NAMALWA (cell line): ENCODE measurements at regions not wholly inside any gene's neighbourhood (a gene's known extent, or its start where the extent isn't known, plus 50 kb on each side); places are given as distances from the start of the nearest gene placed in this dataset.
"Not testable (repeated sequence)": the region's sequence is repeated elsewhere in the genome, so short reads cannot be mapped to it uniquely, and the experiment has no call there.

Experiments used
- DNase-seq: peaks from one replicate; pipeline ENCODE4 v3.0.0-alpha.2; 2015; ENCODE audit warnings: low spot score

DNA sequence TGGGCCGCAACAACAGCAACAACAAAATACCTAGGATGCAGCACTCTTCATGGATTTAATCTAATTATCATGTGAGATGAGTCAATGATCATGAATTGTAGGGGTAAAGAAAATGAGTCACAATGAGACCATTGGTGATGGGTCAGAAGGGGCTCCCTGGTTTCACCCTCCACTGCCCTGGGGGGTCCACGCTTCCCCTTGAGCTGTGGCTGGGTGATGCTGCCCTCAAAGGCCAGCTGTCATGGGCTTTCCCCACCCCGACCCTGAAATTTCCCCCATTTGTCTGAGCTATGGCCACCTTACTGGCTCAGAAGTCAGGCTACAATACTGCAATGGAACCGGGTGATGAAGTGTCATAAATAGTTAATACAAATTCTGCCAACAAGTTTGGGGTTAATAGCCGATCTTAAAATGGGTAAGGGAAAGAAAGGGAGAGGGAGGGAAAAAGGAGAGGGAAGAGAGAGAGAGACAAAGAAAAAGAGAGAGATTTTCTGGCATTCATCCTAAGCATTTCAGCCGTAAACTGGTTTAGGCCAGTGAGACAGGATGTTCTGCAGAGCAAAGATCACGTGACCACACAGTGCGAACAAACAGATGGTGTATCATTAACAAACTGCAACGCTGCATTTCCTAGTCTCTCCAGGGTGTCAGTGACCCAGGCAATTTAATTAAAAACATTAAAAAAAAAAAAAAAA is 143.4 kb upstream of the ERRFI1 start:
- DNase-seq, result peak; percentile 55

DNA sequence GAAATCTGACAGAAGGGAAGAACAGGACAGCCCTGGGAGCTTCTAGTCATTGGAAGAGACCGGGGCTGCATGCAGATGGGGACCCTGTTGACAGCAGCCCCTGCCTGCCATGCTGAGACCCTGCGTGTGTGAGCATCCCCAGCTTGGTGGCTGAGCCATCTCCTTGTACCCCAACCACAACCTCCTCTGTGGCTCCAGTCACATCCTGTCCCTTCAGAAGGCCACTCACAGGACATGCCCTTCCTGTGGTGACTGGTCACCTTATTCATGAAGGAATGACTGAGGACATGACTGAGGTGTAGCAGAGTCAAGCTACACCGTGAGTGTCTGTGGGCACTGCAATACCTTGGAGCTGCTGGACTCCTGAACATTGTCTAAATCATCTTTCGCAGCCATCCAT is 141.8 kb upstream of the ERRFI1 start:
- DNase-seq, result no peak

DNA sequence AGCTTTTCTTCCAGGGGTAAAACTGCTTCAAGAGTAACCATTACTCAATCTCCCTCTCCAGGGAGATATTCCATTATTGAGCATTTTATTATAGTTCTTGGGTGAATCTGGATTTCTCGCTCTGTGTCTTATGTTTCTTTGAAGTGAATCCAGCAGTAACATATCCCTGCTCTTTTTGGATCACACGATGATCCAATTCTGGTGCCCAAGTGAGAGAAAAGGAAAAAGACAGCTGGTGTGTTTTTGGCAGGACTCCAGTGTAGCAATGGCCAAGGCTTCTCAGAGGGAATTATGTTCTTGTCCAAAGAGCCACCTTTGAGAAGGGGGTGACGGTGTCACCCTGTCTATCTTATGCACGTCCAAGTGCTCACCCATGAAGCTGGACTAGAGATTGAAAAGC is 140.3 kb upstream of the ERRFI1 start:
- DNase-seq, result no peak

- peak; percentile 40 for DNase-seq
Measured at GRCh38 chr1:8165595-8166360, 139.7 kb upstream of the ERRFI1 start.

DNA sequence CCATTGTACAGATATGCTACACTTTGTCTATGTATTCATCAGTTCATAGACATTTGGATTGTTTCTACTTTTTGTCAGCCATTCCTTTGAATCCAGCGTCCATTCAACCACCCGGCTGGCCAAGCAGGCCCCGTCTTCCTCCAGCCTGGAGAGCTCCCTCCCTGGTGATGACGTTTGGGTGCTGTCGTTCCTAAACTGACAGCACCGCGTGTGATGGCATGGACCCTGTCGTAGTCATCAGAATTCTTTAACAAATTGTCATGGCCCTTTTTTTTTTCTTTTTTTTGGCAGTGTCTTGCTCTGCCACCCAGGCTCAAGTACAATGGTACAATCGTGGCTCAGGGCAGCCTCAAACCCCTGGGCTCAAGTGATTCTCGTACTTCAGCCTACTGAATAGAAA is 138.6 kb upstream of the ERRFI1 start:
- DNase-seq, result no peak

DNA sequence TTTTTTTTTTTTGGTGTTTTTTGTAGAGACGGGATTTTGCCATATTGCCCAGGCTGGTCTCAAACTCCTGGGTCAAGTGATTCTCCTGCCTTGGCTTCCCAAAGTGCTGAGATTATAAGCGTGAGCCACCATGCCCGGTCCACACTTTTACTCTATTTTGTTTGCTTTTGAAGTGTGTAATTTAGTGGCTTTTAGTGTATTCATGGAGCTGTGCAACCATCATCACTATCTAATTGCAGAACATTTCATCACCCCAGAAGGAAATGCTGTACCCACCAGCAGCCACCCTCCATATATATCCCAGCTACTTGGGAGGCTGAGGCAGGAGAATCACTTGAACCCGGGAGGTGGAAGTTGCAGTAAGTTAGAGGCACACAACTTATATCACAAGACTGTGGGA is 136.9 kb upstream of the ERRFI1 start:
- DNase-seq, result no peak

DNA sequence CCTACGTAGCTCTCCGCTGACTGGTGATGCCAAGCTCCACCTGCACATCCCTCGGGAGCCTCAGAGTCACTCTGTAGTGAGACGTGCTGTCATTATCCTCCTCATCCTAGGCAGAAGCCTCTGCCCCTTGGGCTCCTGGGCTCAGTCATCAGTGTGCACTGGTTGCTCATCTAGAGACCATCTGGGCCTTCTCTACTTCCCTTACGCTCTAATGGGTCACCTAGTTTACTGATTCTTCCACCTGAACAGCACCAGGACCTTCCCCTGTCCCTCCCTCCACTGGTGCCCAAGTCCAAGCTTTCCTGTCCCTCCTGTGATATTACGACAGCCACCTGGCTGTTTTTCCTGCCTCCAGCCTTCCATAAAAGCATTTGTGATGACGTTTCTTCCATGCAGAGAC is 136.1 kb upstream of the ERRFI1 start:
- no peak for DNase-seq

GRCh38 chr1:8161546-8162105 is 135.5 kb upstream of the ERRFI1 start:
- DNase-seq, result no peak

GRCh38 chr1:8159470-8160024 is 133.4 kb upstream of the ERRFI1 start:
- DNase-seq, result no peak

- DNase-seq, result no peak
Measured at GRCh38 chr1:8158995-8159394, 132.9 kb upstream of the ERRFI1 start.

DNA sequence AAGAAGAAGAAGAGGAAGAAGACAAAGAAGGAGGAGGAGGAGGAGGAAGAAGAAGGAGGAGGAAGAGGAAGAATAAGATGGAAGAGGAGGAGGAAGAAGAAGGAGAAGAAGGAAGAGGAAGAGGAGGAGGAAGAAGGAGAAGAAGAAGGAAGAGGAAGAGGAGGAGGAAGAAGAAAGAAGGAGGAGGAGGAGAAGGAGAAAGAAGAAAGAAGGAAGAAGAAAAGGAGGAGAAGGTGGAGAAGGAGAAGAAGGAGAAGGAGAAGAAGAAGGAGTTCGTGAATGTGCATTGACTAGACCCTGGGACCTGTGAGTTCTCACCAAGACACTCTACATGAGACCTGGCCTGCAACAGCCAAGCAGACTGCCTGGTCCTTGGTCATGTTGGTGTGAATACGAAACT is 131.7 kb upstream of the ERRFI1 start:
- no peak for DNase-seq

GRCh38 chr1:8155528-8156186 is 129.5 kb upstream of the ERRFI1 start:
- DNase-seq, result no peak

DNA sequence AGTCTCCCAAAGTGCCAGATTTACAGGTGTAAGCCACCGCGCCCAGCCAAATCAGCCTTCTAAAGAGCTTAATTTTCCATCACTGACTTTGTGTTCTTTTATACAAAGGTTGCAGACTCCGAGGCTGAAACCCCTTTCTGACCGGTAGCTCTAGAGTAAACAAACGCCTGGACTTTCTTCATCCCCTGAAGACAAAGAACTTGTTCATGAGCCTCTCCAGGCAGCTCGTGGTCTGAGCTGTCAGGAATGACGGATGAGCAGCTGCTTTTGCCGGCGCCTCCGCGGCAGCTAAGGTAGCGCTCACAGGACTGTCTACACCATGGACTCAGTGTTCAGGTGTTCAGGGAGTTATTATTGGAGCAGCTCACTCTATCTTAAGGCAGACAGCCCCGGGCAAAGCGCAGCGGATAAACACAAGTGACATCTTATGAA is 128.5 kb upstream of the ERRFI1 start:
- no peak for DNase-seq

GRCh38 chr1:8153961-8154360 is 127.9 kb upstream of the ERRFI1 start:
- no peak for DNase-seq

DNA sequence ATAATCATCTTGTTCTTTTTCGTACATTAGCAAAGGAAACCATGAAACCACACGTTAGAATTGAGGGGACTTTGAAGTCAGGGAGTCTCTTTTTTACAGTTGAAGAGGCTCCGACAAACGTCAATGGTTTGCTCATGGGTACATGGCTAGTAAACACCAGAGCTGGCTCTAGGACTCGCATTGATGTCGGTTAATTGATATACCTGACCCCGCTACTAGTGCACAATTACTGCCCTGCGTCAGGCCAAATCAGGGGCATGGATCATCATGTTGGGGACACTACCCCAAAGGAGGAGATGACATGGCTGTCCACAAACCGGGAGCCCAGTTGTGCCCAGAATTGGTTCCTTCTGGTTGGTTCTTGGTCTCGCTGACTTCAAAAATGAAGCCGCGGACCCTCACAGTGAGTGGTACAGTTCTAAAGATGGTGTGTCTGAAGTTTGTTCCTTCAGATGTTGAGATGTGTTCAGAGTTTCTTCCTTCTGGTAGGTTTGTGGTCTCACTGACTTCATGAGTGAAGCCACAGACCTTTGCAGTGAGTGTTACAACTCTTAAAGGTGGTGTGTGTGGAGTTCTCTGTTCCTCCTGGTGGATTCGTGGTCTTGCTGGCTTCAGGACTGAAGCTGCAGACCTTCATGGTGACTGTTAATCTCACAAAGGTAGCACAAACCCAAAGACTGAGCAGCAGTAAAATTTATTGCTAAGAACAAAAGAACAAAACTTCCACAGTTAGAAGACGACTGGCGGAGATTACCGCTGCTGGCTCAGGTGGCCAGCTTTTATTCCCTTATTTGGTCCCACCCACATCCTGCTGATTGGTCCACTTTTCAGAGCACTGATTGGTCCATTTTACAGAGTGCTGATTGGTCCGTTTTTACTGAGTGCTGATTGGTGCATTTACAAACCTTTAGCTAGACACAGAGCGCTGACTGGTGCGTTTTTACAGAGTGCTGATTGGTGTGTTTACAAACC is 126.9 kb upstream of the ERRFI1 start:
- DNase-seq, result peak; percentile 44

DNA sequence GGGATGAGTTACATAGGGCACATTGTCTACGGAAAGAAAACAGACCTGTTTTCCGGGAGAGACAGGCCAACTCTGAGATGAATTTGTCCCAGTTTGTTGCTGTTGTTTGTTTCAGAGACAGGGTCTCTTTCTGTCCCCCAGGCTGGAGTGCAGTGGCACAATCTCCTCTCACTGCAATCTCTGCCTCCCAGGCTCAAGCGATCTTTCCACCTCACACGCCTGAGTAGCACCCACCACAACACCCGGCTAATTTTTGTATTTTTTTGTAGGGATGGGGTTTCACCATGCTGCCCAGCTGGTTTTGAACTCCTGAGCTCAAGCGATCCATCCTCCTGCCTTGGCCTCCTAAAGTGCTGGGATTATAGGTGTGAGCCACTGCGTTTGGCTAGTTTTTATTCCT is 125.5 kb upstream of the ERRFI1 start:
- no peak for DNase-seq

GRCh38 chr1:8149756-8150155 is 123.6 kb upstream of the ERRFI1 start:
- not testable (repeated sequence) for DNase-seq

GRCh38 chr1:8147956-8148355 is 121.8 kb upstream of the ERRFI1 start:
- no peak for DNase-seq

GRCh38 chr1:8146257-8146855 is 120.2 kb upstream of the ERRFI1 start:
- DNase-seq, result no peak

GRCh38 chr1:8145545-8146202 is 119.6 kb upstream of the ERRFI1 start:
- no peak for DNase-seq
